Embryonic facial prominence (tissue), 1 donor: ENCODE measurements at regions not wholly inside any gene's neighbourhood (a gene's known extent, or its start where the extent isn't known, plus 50 kb on each side); places are given as distances from the start of the nearest gene placed in this dataset.
"Not testable (repeated sequence)": the region's sequence is repeated elsewhere in the genome, so short reads cannot be mapped to it uniquely, and the experiment has no call there.

Experiments
- DNase-seq: peaks from one replicate; pipeline ENCODE4 v3.0.0-alpha.2; 2016; ENCODE audit errors: extremely low spot score

DNA sequence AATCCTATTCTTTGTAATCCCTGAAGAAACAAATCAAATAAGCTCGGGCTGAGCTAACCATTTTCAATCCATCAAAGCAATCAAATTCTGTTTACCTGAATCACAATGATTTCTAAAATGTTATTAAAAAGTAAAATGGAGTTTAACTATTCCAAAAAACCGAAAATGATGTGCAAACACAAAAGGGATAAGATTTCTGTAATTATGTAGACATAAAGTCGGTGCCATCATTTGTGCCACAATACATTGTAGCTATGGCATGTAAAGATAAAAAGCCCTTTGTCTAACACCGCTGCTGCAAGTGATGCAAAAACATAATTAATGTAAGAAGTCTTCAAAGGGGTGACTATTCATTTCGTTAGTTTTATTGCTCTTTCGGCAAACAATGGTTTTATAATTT, 125.1 kb upstream of the FAM204A start:
- DNase-seq: no peak

DNA sequence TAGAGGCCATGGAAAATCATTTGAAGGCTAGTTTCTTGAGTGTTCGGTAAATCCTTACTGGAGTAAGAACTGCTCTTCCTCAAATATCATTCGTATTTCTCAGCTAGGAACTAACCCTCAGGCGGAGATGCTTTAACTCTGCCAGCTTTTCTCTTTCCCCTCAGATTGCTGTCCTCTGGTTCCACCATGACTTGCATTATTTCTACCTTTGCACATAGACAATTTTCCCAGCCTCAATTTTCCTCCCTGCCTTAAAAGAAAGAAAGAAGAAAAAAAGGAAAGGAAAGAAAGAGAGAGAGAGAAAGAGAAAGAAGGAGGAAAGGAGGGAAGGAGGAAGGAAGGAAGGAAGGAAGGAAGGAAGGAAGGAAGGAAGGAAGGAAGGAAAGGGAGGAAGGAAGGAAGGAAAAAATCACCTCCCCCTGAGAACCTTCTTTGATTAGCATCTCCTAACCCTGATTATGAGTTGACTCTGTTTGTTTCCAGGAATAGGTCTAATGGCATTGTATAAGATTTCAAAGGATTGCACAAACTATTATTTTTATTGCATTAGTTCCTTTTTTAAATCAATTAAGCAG, 123.3 kb upstream of the FAM204A start:
- no peak for DNase-seq

DNA sequence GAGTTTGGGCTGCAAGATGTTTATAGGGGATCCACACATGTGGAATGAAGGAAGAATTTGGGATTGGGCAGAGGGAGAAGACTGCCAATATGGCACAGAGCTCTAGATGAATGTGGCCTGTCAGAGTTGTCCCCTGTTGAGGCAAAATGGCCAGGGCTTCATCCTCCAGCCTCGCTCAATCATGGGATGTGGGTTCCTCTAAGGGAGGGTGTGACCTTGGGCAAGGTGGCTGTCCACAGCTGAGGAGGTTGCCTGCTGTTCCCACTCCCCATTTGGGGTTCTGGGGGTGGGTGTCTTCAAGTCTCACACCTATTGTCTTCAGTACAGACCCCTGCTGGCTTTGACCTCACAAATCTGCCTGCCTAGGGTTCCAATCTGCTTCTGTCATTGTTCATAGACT, 121.6 kb upstream of the FAM204A start:
- DNase-seq: no peak

DNA sequence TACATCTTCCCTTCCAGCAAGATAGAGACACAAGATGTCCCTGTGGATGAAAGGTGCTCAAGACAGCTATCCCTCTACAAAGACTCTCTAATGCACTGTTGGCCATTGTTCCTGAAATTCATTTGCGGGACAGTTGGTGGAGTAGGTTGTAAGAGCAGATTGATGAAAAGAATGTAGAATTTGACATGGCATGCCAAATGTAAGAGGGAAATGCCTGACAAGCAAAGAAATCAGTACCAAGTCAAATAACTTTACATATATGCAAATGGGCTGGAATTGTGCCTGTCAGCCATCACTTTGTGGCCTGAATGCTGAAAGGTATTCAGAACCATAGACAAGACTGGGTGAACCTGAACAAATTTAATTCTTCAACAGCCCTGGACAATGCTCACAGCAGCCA, 120.3 kb upstream of the FAM204A start:
- no peak for DNase-seq

DNA sequence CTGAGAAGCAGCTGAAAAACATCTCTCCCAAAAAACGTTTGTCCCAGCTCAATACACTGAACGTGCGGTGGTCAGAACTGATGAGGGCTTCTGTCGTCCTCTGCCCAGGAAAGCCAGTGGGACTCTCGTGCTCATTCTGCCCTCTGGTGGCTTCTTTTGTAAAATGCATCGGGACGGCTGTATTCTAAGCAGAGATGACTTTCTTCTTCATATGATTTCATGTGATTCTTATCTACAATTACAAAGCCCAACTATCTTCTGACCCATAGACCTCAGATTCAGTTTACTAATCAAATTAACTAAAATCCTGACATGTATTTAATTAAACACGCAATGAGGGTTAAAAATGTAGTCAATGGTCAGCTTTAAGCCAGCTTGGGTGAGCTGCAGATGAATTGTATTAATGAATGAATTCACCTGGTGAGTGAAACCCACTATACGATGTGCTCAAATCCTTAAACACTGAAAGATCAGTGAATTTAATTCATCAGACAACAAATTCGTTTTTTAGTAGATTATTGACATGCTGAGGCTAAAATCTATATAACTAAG, 117.6 kb upstream of the FAM204A start:
- peak; percentile 35 for DNase-seq

DNA sequence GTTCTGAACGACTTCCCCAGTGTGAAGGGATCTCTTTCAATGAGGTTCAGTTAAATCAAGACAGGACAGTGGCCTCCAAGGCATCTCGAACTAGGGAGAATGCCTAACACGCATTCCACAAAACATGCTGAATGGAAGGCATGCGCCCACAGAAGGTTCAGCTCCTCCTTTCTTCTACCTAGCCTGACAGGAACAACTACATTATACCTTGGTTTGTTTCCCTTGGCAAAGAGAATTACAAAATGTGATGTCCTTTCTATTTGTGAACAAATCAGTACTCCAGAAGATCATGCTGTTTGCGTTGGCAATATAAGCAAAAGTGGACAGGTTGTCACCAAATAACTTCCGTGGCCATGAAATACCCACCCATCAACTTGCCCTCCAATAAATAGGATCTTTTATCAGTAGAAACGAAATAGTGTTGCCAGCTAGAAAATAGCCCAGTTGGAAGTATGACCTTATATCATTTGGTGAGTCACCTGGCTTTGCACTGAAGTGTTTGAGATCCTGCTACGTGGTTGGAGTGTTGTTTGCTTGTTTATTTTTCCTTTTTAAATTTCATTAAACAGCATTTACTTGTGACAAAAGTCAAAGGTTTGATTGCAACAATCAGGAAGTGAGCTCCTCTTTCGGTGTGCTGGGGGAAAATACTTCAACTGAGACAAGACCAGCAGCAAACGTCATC, 117.0 kb upstream of the FAM204A start:
- no peak for DNase-seq

DNA sequence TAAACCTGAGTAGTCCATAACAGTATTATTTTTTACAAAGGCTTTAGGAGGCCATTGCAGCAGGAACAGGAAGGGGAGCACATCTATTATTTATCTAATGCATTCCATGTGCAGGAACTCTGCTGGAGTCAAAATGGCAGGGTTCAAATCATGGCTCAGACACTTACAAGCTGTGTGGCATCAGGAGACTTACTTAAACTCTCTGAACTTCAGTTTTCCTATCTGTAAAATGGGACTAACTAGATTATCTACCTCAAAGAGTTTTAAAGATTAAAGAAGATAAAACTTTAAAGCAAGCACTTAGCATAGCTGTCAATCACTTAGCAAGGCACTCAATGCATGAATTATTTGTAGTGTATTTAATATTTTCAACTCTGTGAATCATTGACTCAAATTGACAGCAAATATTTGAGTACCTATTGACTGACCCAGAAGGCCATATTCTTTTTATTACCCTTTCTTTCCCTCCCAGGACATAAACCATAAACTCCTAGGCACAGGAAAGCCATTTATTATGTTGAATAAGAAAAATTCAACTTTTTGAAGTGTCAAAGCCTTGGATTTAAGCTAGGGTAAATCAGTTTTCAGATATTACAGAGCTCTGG, 115.8 kb upstream of the FAM204A start:
- DNase-seq: no peak

DNA sequence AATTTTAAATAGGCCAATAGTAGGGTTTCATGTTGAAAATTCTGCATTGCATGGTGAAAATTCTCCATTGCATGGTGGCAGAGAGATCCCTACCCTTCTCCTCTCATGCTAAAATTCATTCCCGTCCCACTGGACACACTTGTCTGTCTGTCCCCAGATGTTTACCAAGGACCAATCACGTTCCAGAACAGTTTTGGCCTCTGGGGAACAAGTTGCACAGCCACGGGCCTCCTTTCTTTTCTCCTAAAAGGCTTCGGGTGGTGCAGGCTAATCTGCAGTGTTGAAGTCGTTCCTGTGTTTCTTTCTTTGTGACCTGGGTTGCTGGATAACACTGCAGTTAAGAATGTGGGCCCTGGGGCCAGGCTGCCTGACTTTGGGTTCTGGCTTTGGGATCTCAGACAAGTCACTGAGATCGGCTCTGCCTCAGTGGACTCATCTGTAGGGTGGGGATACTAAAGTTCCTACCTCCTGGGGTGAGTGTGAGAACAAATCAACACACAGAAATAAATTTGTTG, 113.1 kb upstream of the FAM204A start:
- DNase-seq: no peak

DNA sequence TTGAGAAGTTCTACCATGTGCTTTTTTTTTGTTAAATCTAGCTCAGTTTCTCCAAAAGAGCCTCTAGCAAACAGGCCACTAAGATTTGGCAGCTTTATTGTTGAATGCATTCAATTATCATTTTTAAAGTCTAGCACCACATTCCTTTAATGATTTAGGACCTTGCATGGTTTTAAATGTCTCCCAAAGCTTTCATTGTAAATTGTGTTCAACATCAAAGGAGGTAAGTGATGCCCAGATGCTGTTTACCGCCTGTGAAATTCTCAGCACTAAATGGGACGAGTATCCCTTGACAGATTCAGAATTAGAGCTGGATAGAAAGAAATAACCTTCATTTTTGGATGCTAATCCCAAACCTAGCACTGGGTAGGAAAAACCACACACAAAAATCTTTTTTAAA, 112.1 kb upstream of the FAM204A start:
- DNase-seq: no peak

DNA sequence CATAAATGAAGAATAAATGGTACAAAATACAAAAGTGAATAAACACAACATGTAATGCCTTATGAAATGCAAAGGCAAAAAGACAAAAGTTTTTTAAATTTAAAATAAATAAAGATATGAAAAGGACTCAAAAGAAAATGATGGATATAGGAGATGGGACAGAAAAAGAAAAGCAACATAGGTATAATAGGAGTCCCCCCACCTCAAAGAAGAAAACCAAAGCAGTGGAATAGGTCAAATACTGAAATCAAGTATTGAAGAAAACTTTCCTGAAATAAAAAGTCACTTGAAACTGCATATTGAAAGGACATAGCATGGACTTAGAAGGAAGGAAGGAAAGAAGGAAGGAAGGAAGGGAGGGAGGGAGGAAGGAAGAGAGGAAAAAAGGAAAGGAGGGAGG, 110.0 kb upstream of the FAM204A start:
- no peak for DNase-seq

DNA sequence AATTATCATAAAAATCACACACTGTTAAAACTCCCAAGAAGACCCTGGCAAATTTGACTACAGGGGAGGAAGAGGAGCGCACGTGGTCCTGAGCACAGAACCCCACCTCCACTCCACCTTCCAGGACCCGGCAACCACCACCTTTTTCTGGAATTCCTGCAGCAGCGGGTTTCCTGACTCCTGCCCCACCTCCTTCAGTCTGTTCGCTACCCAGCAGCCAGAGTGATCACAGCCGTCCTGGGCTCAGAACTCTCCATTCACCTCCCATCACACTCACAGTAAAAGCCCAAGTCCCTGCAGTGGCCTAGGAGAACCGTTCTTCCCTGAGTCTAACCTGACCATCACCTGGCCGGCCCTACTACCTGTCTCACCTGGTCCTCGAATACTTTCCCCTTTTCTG, 107.4 kb upstream of the FAM204A start:
- DNase-seq: no peak

DNA sequence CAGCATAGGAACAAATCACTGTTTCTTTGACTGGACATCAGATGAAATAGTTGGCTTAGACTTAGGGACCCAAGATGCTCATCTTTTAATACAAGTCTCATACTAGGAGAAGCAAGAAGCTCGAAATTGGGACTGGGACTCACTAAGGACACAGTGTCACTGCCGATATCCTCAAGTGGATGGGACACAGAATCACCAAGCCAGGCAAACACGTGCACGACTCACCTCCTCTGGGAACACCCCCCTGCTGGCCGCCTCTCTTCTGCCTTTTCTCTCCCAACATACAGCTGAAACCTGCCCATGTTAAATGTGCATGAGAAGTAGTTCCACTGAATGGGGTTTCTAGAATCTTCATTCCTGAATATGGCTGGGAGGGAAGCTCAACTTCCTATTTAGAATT, 106.6 kb upstream of the FAM204A start:
- no peak for DNase-seq

DNA sequence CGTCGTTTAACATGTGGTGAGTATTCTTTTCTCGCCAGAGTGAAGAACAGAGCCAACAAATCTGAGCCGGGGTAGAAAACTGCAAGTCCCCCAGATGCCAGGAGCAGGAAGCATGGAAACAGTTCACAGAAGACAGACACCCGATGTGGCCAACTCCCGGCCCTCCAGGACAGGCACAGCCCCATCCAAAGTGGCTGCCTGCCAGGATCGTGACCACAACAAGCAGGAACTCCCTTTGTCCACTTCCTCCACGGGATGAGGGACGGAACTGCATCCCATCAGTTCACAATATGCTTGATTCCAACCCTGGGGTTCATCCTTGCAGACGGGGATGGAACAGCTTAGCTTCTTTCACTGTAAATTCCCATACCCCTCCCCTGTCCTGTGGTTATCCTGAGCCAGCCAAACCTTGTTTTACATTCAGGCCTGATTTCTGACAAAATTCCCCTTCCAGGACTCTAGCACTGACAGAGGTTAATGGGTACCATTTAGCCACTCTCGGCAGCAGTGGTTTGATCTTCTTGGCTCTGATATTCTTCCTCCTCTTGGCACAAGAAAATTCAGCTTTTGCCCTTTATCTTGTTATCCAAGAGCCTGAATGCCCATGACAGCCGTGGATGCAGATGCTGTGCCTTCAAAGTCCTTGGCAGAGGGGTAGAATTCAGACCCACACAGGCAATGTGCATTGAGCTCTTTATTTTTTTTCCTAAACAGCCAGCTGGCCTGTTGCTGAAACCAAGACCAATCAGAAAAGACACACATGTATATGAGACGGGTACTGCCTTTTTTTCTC, 105.5 kb upstream of the FAM204A start:
- no peak for DNase-seq

DNA sequence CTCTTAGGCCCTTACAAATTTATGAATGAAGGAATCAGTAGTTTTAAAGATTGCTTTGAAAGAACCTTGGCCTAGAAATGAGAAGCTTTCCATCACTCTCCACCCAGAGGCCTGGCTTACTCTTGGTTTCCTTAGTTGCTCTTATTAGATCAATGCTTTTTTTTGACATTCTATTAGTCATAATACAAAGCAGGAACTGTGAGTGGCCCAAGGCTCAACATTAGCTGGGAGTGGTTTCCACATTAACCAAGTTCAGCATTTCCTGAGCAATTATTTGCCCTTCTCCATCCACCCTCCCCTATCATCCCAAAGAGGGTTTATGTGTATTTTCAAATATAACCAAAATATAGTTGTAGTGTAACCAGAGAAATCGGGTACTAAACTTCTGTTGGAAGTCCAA, 103.4 kb upstream of the FAM204A start:
- no peak for DNase-seq

DNA sequence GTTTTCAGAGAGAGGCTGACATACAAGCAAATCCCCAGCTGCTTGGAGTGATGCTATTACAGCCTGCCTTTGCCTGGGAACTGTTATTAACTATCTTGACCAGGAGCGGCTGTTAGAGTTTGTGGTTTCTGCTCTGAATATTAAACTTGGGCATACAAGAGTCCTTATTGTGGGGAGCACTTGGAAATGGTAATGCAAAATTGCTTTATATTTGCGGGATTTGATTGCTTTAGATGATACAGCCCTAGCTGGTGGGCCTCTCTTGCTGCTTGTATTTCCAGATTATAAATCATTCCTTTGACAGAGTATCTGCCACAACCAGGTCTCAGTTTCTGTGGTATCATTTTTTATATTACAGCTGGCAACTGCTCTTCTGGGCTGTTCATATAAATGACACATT, 101.9 kb upstream of the FAM204A start:
- no peak for DNase-seq

DNA sequence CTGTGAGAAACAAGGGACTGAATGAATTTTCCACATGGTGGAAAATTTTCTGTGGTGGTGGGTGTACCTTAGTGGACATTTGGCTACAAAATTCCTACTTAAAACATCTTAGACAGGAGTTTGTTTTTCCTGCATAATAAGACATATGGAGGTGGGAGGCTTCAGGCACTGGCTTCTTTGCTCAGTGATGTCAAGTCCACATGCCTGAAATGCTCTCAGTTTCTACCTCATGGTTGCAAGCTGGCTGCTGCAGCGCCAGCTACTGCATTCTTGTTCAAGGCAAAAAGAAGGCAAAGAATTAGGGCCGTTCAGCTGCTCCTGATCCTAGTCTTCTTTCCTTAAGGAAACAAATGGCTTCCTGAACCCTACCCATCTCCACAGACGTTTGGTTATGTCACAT, 99.9 kb upstream of the FAM204A start:
- DNase-seq: no peak

DNA sequence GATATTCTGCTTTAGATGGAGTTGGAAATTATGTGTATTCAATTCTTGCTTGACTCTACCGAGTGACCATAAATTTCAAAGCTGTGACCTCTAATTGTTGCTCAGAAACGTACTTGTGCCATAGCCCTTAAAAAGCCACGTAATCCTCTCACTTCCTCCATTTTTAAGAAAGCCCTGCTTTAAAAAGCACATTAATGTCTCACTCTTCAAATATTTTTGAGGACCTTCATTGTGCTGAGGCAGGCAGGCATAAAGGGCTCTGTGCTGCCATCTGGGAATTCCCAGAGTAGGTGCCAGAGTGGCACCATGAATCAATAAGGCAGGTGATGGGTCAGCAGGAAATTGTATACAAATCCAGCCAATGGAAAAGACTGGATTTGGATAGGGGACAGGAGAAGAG, 97.7 kb upstream of the FAM204A start:
- DNase-seq: no peak

DNA sequence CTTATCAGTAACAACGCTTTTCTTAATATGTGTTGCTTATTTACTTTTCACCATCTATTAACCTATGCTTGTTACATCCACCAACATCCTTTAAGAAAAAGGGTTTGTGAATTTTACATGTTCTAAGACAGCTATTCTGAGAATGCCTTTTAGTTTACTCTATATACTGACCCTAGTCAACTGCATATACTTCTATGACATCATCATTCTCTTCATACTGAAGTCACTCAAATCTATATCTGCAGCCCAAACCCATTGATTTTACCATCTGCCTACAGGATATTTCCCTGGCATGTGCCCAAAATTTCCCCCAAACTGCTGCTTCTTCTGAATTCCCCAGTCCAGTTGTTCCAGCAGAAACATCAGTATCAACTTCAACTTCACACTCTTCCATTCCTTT, 94.6 kb upstream of the FAM204A start:
- DNase-seq: no peak

DNA sequence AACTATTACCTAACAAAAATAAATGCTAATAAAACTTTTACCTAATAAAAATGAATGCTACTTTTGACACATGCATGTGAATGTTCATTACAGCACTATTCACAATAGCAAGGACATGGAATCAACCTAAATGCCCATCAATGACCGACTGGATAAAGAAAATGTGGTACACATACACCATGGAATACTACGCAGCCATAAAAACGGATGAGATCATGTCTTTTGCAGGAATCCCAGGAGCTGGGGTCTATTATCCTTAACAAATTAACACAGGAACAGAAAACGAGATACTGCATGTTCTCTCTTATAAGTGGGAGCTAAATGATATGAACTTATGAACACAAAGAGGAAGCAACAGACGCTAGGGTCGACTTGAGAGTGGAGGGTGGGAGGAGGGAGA, 88.1 kb upstream of the FAM204A start:
- DNase-seq: no peak

DNA sequence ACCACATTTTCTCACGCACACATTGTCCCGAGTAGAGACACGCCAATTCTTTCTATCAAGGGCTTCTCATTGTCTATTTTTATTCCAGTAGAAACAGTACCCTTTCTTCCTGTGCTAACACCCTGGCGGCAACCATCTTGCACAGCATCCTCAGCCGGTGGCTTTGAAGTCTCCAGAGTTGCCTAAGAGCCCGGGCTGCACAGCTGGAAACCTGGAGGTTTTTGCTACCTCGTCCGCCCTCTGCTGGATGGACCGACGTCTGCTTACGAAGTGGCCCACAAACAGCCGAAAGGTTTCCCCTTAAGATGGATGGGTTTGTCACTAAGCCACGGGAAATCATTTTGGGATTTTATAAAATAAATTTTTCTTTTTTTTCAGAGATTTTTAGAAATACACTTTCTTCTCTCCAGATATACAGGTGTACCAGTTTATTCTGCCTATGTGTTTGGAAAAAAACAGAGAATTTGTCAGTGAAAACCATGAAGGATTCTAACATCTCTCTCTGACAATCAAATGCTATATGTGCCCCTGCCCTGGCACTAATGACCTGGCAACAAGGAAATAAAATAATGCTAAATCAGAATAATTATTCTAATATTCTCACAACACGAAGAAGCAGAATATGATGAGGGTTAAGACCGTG, 81.8 kb upstream of the FAM204A start:
- peak; percentile 85 for DNase-seq

DNA sequence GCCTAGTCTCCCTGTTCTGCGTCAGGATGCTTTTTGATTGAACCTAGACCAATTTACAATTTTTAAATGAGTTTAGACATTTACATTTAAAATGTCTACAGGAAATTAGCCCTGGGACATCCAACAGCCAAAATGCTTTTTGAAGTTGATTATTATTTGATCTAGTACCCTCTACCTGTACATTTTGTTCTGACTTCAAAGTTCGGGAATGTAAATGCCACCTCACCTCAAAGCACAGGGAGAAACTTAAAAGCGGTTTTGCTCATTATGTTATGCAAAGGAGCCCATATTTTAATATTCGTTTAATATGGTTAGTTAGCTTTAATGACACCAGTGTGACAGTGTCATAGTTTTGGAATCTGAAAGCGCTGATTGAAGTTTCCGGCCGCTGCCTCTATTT, 80.1 kb upstream of the FAM204A start:
- no peak for DNase-seq

DNA sequence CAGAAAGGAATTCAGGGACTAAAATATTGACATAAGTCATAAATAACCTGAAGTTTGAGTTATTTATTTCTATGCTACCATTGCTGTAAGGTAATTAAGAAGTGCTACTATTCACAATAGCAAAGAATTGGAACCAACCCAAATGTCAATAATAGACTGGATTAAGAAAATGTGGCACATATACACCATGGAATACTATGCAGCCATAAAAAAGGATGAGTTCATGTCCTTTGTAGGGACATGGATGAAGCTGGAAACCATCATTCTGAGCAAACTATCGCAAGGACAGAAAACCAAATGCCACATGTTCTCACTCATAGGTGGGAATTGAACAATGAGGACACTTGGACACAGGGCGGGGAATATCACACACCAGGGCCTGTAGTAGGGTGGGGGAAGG, 77.9 kb upstream of the FAM204A start:
- not testable (repeated sequence) for DNase-seq
